MCF 10A (cell line): ENCODE measurements at regions not wholly inside any gene's neighbourhood (a gene's known extent, or its start where the extent isn't known, plus 50 kb on each side); places are given as distances from the start of the nearest gene placed in this dataset.
A peak's percentile ranks its signal among the peaks of the same experiment; 100 is the strongest.

Experiments used
- BruUV-seq: library from RNA; stranded (reverse); fragments of 400-500 nt; replicated peaks from 2 replicates; lab custom pipeline; 2021; lab: Mats Ljungman, UMichigan
- CTCF ChIA-PET: fragments of 300-600 bp; sonication (Branson Sonifier 250); formaldehyde crosslinking; extraction: SDS; loops from one replicate; lab custom pipeline; 2021; ENCODE audit warnings: antibody characterized with exemption, inconsistent platforms; lab: Yijun Ruan, JAX
- POLR2A ChIA-PET: fragments of 300-600, 350-650 bp; sonication (Branson Sonifier 250); formaldehyde crosslinking; extraction: SDS; loops from one replicate; lab custom pipeline; 2020; ENCODE audit warnings: antibody characterized with exemption, inconsistent platforms; lab: Yijun Ruan, JAX
- DNase-seq: peaks from one replicate; pipeline ENCODE4 v3.0.0-alpha.2; 2018; ENCODE audit not compliant: unreplicated experiment
- H3K27ac Mint-ChIP-seq: one replicate; pipeline ENCODE4 v1.8.0; 2022; ENCODE audit warnings: mild to moderate bottlenecking, low read depth, mixed read lengths; ENCODE audit not compliant: unreplicated experiment
- H3K27me3 Mint-ChIP-seq: one replicate; pipeline ENCODE4 v1.8.0; 2022; ENCODE audit warnings: mixed read lengths; ENCODE audit not compliant: insufficient read depth, unreplicated experiment
- H3K36me3 Mint-ChIP-seq: one replicate; pipeline ENCODE4 v1.8.0; 2022; ENCODE audit warnings: mild to moderate bottlenecking, moderate library complexity, mixed read lengths; ENCODE audit not compliant: insufficient read depth, unreplicated experiment
- H3K4me1 Mint-ChIP-seq: one replicate; pipeline ENCODE4 v1.8.0; 2022; ENCODE audit warnings: mixed read lengths; ENCODE audit not compliant: insufficient read depth, unreplicated experiment
- H3K4me3 Mint-ChIP-seq: one replicate; pipeline ENCODE4 v1.8.0; 2022; ENCODE audit warnings: mild to moderate bottlenecking, moderate library complexity, mixed read lengths; ENCODE audit not compliant: unreplicated experiment
- H3K9me3 Mint-ChIP-seq: one replicate; pipeline ENCODE4 v1.8.0; 2022; ENCODE audit warnings: mixed read lengths; ENCODE audit not compliant: unreplicated experiment
- CTCF ChIP-seq: fragments of 200-600 bp; IDR thresholded peaks from one replicate; pipeline ENCODE4 v1.8.0; 2022; ENCODE audit warnings: antibody characterized with exemption, mild to moderate bottlenecking; ENCODE audit not compliant: unreplicated experiment
- intact Hi-C: fragments of 100-400 bp; cut with micrococcal nuclease; formaldehyde crosslinking; loops from 2 replicates; pipeline ENCODE4 v1.14.1; 2022

- peaks cover 12% of the 10 kb centered on the region for H3K4me1 Mint-ChIP-seq
- BruUV-seq: no TSS peak
- no peaks in the 10 kb centered on the region for H3K27me3 Mint-ChIP-seq
- H3K27ac Mint-ChIP-seq: no peak overlapping the region
- H3K9me3 Mint-ChIP-seq: no peaks in the 10 kb centered on the region
- ChIA-PET CTCF (interaction anchor here (0.5 to 1.1 kb wide), 5 partner anchors 20 to 1232 kb away, joined by 3 to 6 read pairs (median 3); no protein-coding TSS in a partner anchor), POLR2A (interaction anchor here (1.0 to 1.2 kb wide), 2 partner anchors 8 to 9 kb away, joined by 3 read pairs; no protein-coding TSS in a partner anchor)
- no peak for TF ChIP-seq CTCF
- DNase-seq: no peak
- peaks cover 5% of the 10 kb centered on the region for H3K36me3 Mint-ChIP-seq
- no peak overlapping the region for H3K4me3 Mint-ChIP-seq
- intact Hi-C loops: no loop called here
These were observed 142.3 kb upstream of the SASH1 start for GRCh38 chr6:148200293-148200692.

- CTCF ChIA-PET: interaction anchor here (0.5 to 1.1 kb wide), 7 partner anchors 21 to 1231 kb away, joined by 3 to 6 read pairs (median 4); no protein-coding TSS in a partner anchor
- Mint-ChIP-seq H3K4me3 (no peak overlapping the region), H3K27me3 (no peaks in the 10 kb centered on the region), H3K4me1 (peaks cover 12% of the 10 kb centered on the region), H3K36me3 (peaks cover 5% of the 10 kb centered on the region), H3K27ac (no peak overlapping the region), H3K9me3 (no peaks in the 10 kb centered on the region)
- intact Hi-C loops: no loop called here
- BruUV-seq: no TSS peak
- POLR2A ChIA-PET: interaction anchor here (1.0 kb wide), 1 partner anchor 9 kb away, joined by 3 read pairs; no protein-coding TSS in a partner anchor
- no peak for TF ChIP-seq CTCF
- no peak for DNase-seq
These were observed 141.9 kb upstream of the SASH1 start for GRCh38 chr6:148200781-148201180.

GRCh38 chr6:148203281-148203925 lies 139.2 kb upstream of the SASH1 start:
- TF ChIP-seq CTCF: no peak
- peaks cover 12% of the 10 kb centered on the region for H3K4me1 Mint-ChIP-seq
- no peak for DNase-seq
- no TSS peak for BruUV-seq
- H3K4me3 Mint-ChIP-seq: no peak overlapping the region
- ChIA-PET CTCF (interaction anchor here (0.7 to 1.2 kb wide), 3 partner anchors 10 to 23 kb away, joined by 3 to 5 read pairs (median 4); no protein-coding TSS in a partner anchor), POLR2A (interaction anchor here (0.6 to 2.8 kb wide), 5 partner anchors 10 to 1038 kb away, joined by 3 to 17 read pairs (median 3); partner anchors contain the start of gene SASH1)
- intact Hi-C loops: no loop called here
- H3K27ac Mint-ChIP-seq: peak overlapping the region; percentile 8
- no peaks in the 10 kb centered on the region for H3K9me3 Mint-ChIP-seq
- H3K27me3 Mint-ChIP-seq: no peaks in the 10 kb centered on the region
- no peaks in the 10 kb centered on the region for H3K36me3 Mint-ChIP-seq

GRCh38 chr6:148203970-148204369 lies 138.7 kb upstream of the SASH1 start:
- intact Hi-C loops: no loop called here
- POLR2A ChIA-PET: interaction anchor here (0.7 to 2.8 kb wide), 3 partner anchors 10 to 45 kb away, joined by 3 to 17 read pairs (median 3); no protein-coding TSS in a partner anchor
- no TSS peak for BruUV-seq
- H3K4me3 Mint-ChIP-seq: no peak overlapping the region
- peaks cover 12% of the 10 kb centered on the region for H3K4me1 Mint-ChIP-seq
- DNase-seq: no peak
- H3K27ac Mint-ChIP-seq: no peak overlapping the region
- H3K36me3 Mint-ChIP-seq: no peaks in the 10 kb centered on the region
- TF ChIP-seq CTCF: no peak
- H3K9me3 Mint-ChIP-seq: no peaks in the 10 kb centered on the region
- CTCF ChIA-PET: no interaction called here
- no peaks in the 10 kb centered on the region for H3K27me3 Mint-ChIP-seq
